K562 (cell line): ENCODE measurements at regions not wholly inside any gene's neighbourhood (a gene's known extent, or its start where the extent isn't known, plus 50 kb on each side); places are given as distances from the start of the nearest gene placed in this dataset.

Experiments used
- ATAC-seq: fragments of 200-7000 bp; cut with Tn5 transposase; 3 replicates; pipeline ENCODE4 v1.9.1; 2020; ENCODE audit warnings: moderate library complexity
- BruUV-seq: library from RNA; stranded (reverse); fragments of 400-500 nt; replicated peaks from 2 replicates; lab custom pipeline; 2021; lab: Mats Ljungman, UMichigan
- CTCF ChIA-PET: fragments of 300-600 bp; formaldehyde crosslinking; extraction: SDS; loops from one replicate; lab custom pipeline; 2021; ENCODE audit warnings: low intra/inter-chr PET ratio; lab: Yijun Ruan, JAX
- POLR2A ChIA-PET: fragments of 300-600, 350-650 bp; sonication (Branson Sonifier 250); formaldehyde crosslinking; extraction: SDS; loops from one replicate; lab custom pipeline; 2021; ENCODE audit warnings: antibody characterized with exemption, inconsistent platforms; lab: Yijun Ruan, JAX
- DNase-seq, 4 experiments: peaks; one replicate each; pipeline versions ENCODE4 v3.0.0 to v3.0.0-alpha.2; 2011 to 2018; ENCODE audit warnings: low spot score in 3 of 4, mixed read lengths in 3 of 4; ENCODE audit errors: extremely low read depth in 1 of 4
- FAIRE-seq: peaks from 2 replicates; lab custom pipeline; 2011; peaks lifted over from hg19 to GRCh38; lab: Jason Lieb, UNC
- H2AFZ ChIP-seq: 2 replicates; pipeline ENCODE4 v1.6.0; 2011; ENCODE audit warnings: low read depth, low read length, control low read depth, inconsistent platforms
- H3K27ac ChIP-seq: fragments of 200-600 bp; 3 replicates; pipeline ENCODE4 v1.8.0; 2011; ENCODE audit warnings: low read depth, mild to moderate bottlenecking, control low read depth, inconsistent platforms, low read length, moderate library complexity, mixed read lengths; ENCODE audit errors: extremely low read depth
- H3K27me3 ChIP-seq, 2 experiments: fragments of 300-600 bp in 1 of 2; 2 replicates in 1 of 2; 3 replicates in 1 of 2; pipeline versions ENCODE4 v1.6.0 to v1.8.0; 2011; ENCODE audit warnings: inconsistent platforms in 2 of 2, low read length in 2 of 2, mild to moderate bottlenecking in 1 of 2, mixed read lengths in 1 of 2, moderate library complexity in 1 of 2; ENCODE audit not compliant: control insufficient read depth in 2 of 2, insufficient read depth in 2 of 2
- H3K36me3 ChIP-seq: fragments of 300-600 bp; 3 replicates; pipeline ENCODE4 v1.8.0; 2011; ENCODE audit warnings: mild to moderate bottlenecking, low read length, inconsistent platforms; ENCODE audit not compliant: control insufficient read depth, insufficient read depth
- H3K4me1 ChIP-seq, 2 experiments: fragments of 200-600 bp in 1 of 2; replicated peaks in 1 of 2; 2 replicates in 1 of 2; 3 replicates in 1 of 2; pipeline versions ENCODE4 v1.5.1 to v1.8.0; 2011; ENCODE audit warnings: inconsistent platforms in 2 of 2, low read length in 2 of 2, mild to moderate bottlenecking in 1 of 2, mixed read lengths in 1 of 2, moderate library complexity in 1 of 2; ENCODE audit not compliant: control insufficient read depth in 2 of 2, insufficient read depth in 2 of 2
- H3K4me2 ChIP-seq: 2 replicates; pipeline ENCODE4 v1.6.1; 2011; ENCODE audit warnings: low read length, control low read depth, inconsistent platforms, mixed read lengths; ENCODE audit not compliant: insufficient read depth
- H3K4me3 ChIP-seq: fragments of 200-600 bp; sonication (generic), shearing (Covaris generic); 2 replicates; pipeline ENCODE4 v1.5.1; 2016; ENCODE audit warnings: control low read depth, inconsistent platforms
- H3K79me2 ChIP-seq: fragments of 200-600 bp; 3 replicates; pipeline ENCODE4 v1.8.0; 2011; ENCODE audit warnings: low read length, inconsistent platforms; ENCODE audit not compliant: control insufficient read depth, insufficient read depth
- H3K9ac ChIP-seq, 2 experiments: 2 replicates each; pipeline versions ENCODE4 v1.6.0 to v1.6.1; 2011; ENCODE audit warnings: low read depth in 2 of 2, low read length in 2 of 2, control low read depth in 1 of 2, inconsistent platforms in 1 of 2, mild to moderate bottlenecking in 1 of 2, mixed read lengths in 1 of 2; ENCODE audit not compliant: insufficient read depth in 1 of 2
- H3K9me1 ChIP-seq: one replicate; pipeline ENCODE4 v1.6.0; 2011; ENCODE audit warnings: inconsistent platforms, mild to moderate bottlenecking, low read length, moderate library complexity; ENCODE audit not compliant: control insufficient read depth, insufficient read depth
- H3K9me3 ChIP-seq: replicated peaks from 2 replicates; pipeline ENCODE4 v1.5.1; 2011; ENCODE audit warnings: low read depth, low read length, inconsistent platforms; ENCODE audit not compliant: control insufficient read depth, insufficient read depth
- H4K20me1 ChIP-seq: replicated peaks from 2 replicates; pipeline ENCODE4 v1.6.1; 2011; ENCODE audit warnings: low read length, inconsistent platforms, mixed read lengths; ENCODE audit not compliant: control insufficient read depth, insufficient read depth
- BRF1 ChIP-seq: IDR thresholded peaks from 3 replicates; pipeline ENCODE4 v1.6.1; 2011; ENCODE audit warnings: borderline replicate concordance, mild to moderate bottlenecking; ENCODE audit not compliant: insufficient read length; ENCODE audit errors: extremely low read depth
- KLF1 ChIP-seq: fragments of 450-650 bp; IDR thresholded peaks from 2 replicates; pipeline ENCODE4 v1.6.1; 2016; ENCODE audit warnings: missing genetic modification characterization, missing compliant biosample characterization
- NCOA1 ChIP-seq: fragments of 450-650 bp; IDR thresholded peaks from 2 replicates; pipeline ENCODE4 v1.6.1; 2016; ENCODE audit warnings: low read depth
- OTX1 ChIP-seq: fragments of 450-650 bp; formaldehyde crosslinking; IDR thresholded peaks from 2 replicates; pipeline ENCODE4 v1.4.0; 2022; ENCODE audit warnings: mild to moderate bottlenecking
- SRSF1 ChIP-seq: fragments of 200-400 bp; formaldehyde crosslinking; IDR thresholded peaks from 2 replicates; pipeline ENCODE4 v1.6.1; 2017; ENCODE audit warnings: mild to moderate bottlenecking, low read depth, low read length, moderate library complexity
- ZZZ3 ChIP-seq: fragments of 450-650 bp; IDR thresholded peaks from 2 replicates; pipeline ENCODE4 v1.6.1; 2016; ENCODE audit warnings: antibody characterized with exemption, mild to moderate bottlenecking, moderate library complexity
- WGBS: fragments of 100-300 bp; shearing (Covaris generic); methylation state at CpG from one replicate; pipeline ENCODE4 v1.1.6; 2016; ENCODE audit warnings: low coverage, mixed read lengths; ENCODE audit not compliant: insufficient coverage; ENCODE audit errors: missing lambda C conversion rate; 5-methylcytosine and 5-hydroxymethylcytosine counted together
- in situ Hi-C: fragments of 300-500 bp; cut with MboI; formaldehyde crosslinking; loops from 4 replicates; pipeline ENCODE4 v1.15.0; 2018; ENCODE audit warnings: inconsistent platforms, mixed read lengths
- intact Hi-C: fragments of 100-400 bp; cut with micrococcal nuclease; formaldehyde crosslinking; loops from 2 replicates; pipeline ENCODE4 v1.14.2; 2022
- TF ChIP-seq, protein P1 (sequence below): sonication (generic); IDR thresholded peaks from 2 replicates; pipeline ENCODE4 v1.6.1; 2016

GRCh38 chr5:38670878-38671277 is 114.4 kb upstream of the LIFR start:
- Histone ChIP-seq H3K9me1 (no peaks in the 10 kb centered on the region), H3K4me1 (no peaks in the 10 kb centered on the region; a peak in 1 of 5 replicates), H3K27me3 (no peaks in the 10 kb centered on the region; a peak in 1 of 5 replicates), H3K9ac (no peak overlapping the region), H4K20me1 (no peaks in the 10 kb centered on the region), H3K27ac (no peak overlapping the region), H3K79me2 (no peaks in the 10 kb centered on the region), H3K4me3 (no peak overlapping the region), H3K9me3 (no peaks in the 10 kb centered on the region), H3K36me3 (no peaks in the 10 kb centered on the region), H2AFZ (no peak overlapping the region)
- FAIRE-seq (no peak), DNase-seq (no peak)
- intact Hi-C loops = no loop called here
- 0% methylated on average over 1 of the region's 1 CpG for WGBS
- CTCF ChIA-PET = no interaction called here
- no TSS peak for BruUV-seq
- TF ChIP-seq SRSF1 = no peak
- TF ChIP-seq NCOA1 = no peak
- no peak for TF ChIP-seq BRF1
- TF ChIP-seq OTX1 (CRISPR knock-in tag) = no peak
- TF ChIP-seq, protein P1, sequence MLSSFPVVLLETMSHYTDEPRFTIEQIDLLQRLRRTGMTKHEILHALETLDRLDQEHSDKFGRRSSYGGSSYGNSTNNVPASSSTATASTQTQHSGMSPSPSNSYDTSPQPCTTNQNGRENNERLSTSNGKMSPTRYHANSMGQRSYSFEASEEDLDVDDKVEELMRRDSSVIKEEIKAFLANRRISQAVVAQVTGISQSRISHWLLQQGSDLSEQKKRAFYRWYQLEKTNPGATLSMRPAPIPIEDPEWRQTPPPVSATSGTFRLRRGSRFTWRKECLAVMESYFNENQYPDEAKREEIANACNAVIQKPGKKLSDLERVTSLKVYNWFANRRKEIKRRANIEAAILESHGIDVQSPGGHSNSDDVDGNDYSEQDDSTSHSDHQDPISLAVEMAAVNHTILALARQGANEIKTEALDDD = no peak
- TF ChIP-seq KLF1 (tag) = no peak
- TF ChIP-seq ZZZ3 = no peak
- TF ChIP-seq, all 486 proteins: peak for 0
- no peak overlapping the region for H3K4me2 ChIP-seq
- POLR2A ChIA-PET = interaction anchor here (0.6 to 0.9 kb wide), 2 partner anchors 12 to 22 kb away, joined by 3 to 4 read pairs; no protein-coding TSS in a partner anchor
- in situ Hi-C loops = no loop called here
- ATAC-seq = no peak
